ENCODE measurements at regions not wholly inside any gene's neighbourhood (a gene's known extent, or its start where the extent isn't known, plus 50 kb on each side); places are given as distances from the start of the nearest gene placed in this dataset.
"Not testable (repeated sequence)": the region's sequence is repeated elsewhere in the genome, so short reads cannot be mapped to it uniquely, and the experiment has no call there.

- DNase-seq: no peak
- intact Hi-C loops (cut with DNase I): no loop called here
Observed at GRCh38 chr4:122100508-122100907, 51.6 kb upstream of the BLTP1 start.

DNA sequence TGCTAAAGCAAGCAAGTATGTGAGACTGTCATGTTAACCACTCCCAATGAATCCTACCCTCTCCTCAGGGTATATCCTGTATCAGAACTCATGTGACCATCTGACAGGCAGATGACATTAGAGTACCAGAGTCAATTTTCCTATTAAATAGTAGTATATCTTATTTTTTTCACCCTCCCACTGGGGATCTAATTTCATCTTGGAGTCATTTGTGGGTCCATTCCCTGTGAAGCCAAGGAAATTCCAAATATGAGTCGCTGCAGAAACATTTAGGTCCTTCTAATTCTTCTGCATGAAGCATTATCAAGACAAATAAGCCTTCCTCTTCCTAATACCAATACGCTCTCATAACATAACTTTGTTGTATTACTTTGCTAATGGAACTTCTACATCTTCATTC is 52.2 kb upstream of the BLTP1 start:
- intact Hi-C loops (cut with DNase I): no loop called here
- no peak for DNase-seq

- intact Hi-C loops (cut with DNase I): no loop called here
- DNase-seq: no peak
Observed at GRCh38 chr4:122091836-122092405, 60.2 kb upstream of the BLTP1 start.

DNA sequence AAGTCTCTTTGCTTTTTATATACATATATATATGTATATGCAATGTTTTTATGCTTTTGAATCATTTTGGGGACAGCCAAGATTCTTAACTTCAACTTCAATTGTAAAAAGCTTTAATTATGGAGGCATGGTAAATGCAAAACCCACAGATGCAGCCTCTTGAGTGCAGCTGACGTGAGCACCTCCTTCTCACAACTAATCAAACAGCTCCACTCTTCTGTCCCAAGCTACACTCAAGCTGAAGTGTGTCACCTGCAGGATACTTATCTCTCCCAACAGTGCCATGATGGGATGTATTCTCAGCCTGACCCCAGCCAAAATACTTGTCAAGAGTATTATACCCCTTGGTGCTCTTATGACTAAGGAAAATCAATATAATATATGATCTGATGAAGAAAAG is 60.7 kb upstream of the BLTP1 start:
- intact Hi-C loops (cut with DNase I): no loop called here
- no peak for DNase-seq

GRCh38 chr4:122090989-122091388 is 61.1 kb upstream of the BLTP1 start:
- intact Hi-C loops (cut with DNase I): no loop called here
- no peak for DNase-seq

DNA sequence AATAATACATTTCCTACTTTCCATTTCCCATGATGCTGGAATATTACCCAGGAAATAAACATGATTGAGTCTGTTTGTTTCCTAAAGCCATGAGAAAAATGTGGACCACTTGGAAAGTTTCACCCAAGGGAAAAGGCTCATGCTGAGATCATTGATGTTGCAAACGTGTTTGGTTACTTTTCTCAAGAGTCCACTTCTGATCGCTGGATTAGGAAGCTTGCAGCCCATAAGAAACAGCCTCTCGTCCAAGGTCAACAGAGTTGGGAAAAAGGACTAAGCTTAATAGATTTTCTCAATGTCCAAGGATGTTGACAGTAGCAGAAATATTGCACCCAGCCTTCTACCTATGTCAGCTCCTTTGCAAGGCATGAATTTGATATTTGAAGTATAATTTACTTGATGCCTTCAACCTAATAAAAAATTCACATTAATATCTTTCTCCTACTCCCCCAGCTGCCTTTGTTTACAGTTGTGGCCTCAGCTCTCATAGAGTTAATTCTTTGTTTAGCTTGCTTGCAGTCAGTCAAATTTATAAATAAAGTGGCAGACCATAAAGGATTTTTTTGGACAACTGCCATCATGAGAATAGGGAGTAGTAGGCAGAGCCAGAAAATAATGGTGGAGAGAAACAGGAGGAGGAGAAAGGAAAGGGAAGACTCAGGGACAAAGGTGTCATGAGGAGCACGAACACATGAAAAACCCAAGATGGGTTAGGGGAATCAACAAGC is 65.6 kb upstream of the BLTP1 start:
- DNase-seq: no peak
- intact Hi-C loops (cut with DNase I): no loop called here

GRCh38 chr4:122083989-122084388 is 68.1 kb upstream of the BLTP1 start:
- intact Hi-C loops (cut with DNase I): no loop called here

GRCh38 chr4:122083351-122083750 is 68.8 kb upstream of the BLTP1 start:
- no peak for DNase-seq
- intact Hi-C loops (cut with DNase I): no loop called here

More at GRCh38 chr4:122083989-122084388, 68.1 kb upstream of the BLTP1 start:
- DNase-seq: no peak

GRCh38 chr4:122082661-122083060 is 69.5 kb upstream of the BLTP1 start:
- intact Hi-C loops (cut with DNase I): no loop called here
- no peak for DNase-seq

DNA sequence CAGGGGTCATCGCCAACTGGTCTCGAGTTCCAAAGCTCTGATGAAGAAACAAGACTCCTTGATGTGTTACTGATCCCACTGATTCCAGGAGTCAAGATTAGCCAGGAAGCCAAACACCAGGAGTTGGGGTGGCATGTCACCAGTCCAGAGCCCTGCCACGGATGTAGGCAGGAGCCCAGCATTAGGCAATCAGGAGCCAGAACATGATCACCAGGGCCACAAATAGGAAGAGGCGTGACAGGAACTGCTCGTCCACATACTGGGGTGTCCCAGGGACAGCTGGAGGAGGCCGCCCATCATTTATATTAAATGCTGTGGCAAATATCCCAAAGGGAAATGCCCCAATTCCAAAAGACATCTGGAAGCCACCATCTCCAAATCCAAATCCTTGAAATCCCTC is 74.5 kb upstream of the BLTP1 start:
- intact Hi-C loops (cut with DNase I); DNase-seq: not testable (repeated sequence)

DNA sequence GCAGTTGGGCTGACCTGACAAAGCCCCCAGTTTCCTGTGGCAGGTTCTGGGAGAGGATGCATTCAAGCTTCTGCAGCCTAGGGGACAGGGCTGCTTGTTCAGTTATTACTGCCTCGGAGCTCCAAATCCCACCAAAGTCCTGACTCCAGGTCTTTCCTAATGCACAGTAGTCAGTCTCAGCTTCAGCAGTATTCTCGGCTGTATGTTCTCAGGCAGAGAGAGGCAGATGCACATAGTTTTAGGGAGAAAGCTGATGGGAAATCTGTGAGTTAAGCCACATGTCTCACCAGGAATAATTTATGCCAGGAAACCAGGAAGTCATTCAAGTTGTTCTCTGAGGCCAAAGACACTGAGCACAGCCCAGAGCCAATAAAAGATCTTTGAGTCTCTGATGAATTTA is 75.3 kb upstream of the BLTP1 start:
- intact Hi-C loops (cut with DNase I); DNase-seq: not testable (repeated sequence)

DNA sequence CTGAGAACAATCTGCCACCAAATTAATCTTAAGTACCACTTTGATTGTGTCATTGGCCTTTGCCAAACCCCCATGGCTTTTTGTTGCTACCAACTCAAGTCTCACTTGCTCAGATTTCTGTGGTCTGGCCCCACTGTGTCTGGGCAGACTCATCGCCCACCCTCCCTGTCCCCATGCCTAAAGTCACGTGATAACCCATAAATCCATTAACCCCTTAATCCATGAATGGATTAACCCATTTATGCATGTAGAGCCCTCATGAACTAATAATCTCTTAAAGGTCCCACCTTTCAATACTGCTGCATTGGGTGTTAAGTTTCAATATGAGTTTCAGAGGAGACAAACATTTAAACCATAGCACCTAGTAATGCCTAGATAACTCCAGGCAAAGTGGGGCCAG is 78.5 kb upstream of the BLTP1 start:
- DNase-seq: no peak
- intact Hi-C loops (cut with DNase I): no loop called here

GRCh38 chr4:122065915-122066314 is 86.2 kb upstream of the BLTP1 start:
- intact Hi-C loops (cut with DNase I): no loop called here
- DNase-seq: no peak

- intact Hi-C loops (cut with DNase I): no loop called here
- no peak for DNase-seq
Observed at GRCh38 chr4:122065149-122065548, 87.0 kb upstream of the BLTP1 start.

DNA sequence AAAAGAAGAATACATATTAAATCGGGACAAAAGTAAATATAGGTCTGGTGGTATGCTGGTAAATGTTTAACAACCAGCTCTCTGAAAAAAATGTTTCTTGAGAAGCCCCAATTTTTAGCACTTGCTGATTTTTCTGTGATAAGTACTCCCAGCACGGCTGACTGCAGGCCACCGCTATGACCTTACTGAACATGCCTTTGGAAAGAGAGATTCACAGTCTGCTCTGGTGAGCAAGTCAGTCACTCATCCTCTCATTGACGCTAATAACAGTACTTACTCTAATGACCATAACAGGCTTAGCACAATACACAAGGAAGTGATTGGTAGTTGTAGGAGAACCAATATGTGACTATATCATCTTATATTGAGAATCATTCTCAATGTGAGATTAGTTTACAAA is 98.9 kb upstream of the BLTP1 start:
- no peak for DNase-seq
- intact Hi-C loops (cut with DNase I): no loop called here

GRCh38 chr4:122052677-122053076 is 99.5 kb upstream of the BLTP1 start:
- DNase-seq: peak in 7 of 42 donors; percentile 10 to 59 (median 17)
- intact Hi-C loops (cut with DNase I): no loop called here

- DNase-seq: no peak
- intact Hi-C loops (cut with DNase I): no loop called here
Observed at GRCh38 chr4:122050841-122051240, 99.0 kb upstream of the TRPC3 start.

DNA sequence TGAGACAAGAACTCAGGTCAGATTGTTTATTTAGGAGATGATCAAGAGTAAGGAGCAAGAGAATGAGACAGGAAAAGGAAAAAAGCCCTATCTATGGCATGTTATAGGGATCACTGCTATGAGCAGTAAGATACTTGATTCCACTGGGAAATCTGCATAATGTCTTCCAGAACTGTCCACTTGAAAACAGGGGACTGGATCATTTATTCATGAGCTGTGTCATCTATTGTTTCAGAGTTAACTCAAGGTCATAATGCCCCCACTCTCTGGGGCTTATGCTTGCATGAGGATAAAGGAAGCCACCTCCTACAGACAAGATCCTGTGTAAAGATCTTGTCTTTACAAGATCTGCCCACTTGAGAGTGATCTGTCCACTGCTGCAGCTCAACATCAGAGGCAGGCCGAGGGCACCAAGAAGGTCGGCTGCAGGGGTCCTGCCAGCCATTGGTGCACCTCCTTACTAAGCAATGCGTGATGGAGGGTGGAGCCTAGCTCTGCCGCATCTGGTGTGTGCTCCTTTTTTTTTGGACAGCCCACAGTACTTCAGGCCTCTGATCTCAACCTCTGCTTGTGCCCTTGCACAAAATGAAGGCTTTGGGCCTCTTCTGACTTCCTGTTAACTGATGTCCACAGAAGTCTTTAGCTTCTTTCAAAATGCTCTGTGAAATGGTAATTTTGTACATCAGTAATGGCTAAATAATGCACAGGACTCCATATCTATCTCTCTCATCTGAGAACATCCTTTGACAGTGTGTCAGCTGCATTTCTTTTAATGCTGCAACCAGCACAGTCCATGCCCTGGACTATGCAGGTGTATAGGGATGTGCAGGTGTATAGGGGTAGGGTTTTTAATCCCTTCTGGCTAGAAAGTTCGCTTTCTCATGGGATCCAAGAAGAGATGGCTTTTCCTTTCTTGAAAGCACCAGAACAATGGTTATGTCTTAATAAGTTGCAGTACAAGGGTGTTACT is 95.9 kb upstream of the TRPC3 start:
- intact Hi-C loops (cut with DNase I): no loop called here
- DNase-seq: no peak

DNA sequence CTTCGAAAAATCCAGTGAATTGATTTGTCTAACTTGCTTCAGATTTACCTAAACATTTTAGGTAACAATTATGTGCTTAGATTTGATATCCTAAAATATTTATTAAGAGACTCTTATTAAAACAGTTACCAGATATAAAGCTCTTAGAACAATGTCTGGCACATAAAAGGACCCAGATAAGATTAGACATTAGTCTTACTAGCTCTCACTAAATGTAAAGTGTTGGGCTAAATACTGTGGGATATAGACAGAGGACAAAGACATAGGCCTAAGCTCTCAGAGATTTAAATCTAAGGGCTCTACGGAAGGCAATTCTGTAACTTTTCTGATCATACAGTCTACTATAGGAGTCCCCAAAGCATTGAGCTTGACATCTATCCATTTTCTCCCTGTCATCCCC is 94.4 kb upstream of the TRPC3 start:
- no peak for DNase-seq
- intact Hi-C loops (cut with DNase I): no loop called here

DNA sequence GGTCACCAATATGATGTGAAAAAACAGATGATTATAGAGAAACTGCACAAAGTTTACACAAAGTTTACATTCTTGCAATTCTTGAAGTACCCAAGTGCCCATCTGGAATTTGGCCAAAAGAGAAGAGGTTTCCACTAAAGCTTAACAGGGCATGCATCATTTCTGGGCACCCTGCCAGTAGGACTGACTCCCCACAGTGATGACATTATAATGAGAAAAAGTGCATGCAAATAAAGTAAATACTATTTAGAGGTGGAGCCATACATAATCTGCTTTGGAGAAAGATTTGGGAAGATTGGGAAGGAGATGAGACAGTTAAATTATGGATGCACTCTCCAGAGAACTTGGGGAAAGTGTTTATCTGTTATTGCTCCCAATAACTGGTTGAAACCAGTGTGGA is 93.7 kb upstream of the TRPC3 start:
- intact Hi-C loops (cut with DNase I): no loop called here
- DNase-seq: peak in 3 of 42 donors; percentile 5 to 38 (median 7)

Measured in head of caudate nucleus (tissue), 42 donors.